Inflammatory macrophage treated with lipopolysaccharide for 4 hours (primary cell): ENCODE measurements at regions not wholly inside any gene's neighbourhood (a gene's known extent, or its start where the extent isn't known, plus 50 kb on each side); places are given as distances from the start of the nearest gene placed in this dataset.
"Not testable (repeated sequence)": the region's sequence is repeated elsewhere in the genome, so short reads cannot be mapped to it uniquely, and the experiment has no call there.

ENCODE experiments used
- DNase-seq: peaks from one replicate; pipeline ENCODE4 v3.0.0-alpha.2; 2020

DNA sequence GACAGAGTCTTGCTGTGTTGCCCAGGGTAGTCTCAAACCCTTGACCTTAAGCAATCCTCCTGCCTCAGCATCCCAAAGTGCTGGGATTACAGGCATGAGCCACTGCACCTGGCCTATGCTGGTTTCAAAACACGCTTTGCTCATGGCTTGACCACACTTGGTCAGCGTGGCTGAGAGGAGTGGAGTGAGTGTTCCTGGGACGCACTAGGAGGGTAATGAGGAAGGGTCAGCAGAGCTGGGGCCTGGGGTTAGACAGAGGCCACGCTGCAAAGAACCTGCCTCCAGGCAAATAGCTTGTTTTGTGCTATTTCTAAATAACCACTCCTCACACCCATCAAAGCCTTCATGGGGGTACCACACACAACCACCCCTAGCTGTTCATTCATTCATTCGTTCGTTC, 77.9 kb upstream of the TOX2 start:
- no peak for DNase-seq

DNA sequence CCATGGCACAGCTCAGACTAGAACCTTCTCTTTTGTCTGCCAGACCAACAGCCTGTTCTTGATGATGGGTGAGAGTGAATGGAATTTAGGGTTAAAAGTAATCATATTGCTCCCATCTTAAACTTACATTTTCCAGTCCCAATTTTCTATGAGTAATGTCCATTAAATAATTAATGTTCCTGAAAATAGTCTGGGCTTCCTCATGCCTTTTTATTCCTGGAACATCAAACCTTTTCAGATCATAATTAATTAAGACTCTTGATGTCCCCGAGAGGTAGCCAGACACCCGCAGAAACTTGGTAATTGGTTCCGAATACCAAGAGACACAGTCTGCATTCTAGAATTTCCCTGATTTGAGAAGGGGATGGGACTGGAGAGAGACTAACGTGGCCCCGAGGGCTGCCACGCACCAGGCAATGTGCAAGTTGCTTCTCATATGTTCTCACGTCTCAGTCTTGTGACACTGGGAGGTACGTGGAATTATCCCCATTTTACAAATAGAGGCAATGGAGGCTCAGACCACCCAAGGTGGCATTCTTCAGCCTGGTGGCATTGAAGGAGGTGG, 78.6 kb upstream of the TOX2 start:
- DNase-seq, result no peak

DNA sequence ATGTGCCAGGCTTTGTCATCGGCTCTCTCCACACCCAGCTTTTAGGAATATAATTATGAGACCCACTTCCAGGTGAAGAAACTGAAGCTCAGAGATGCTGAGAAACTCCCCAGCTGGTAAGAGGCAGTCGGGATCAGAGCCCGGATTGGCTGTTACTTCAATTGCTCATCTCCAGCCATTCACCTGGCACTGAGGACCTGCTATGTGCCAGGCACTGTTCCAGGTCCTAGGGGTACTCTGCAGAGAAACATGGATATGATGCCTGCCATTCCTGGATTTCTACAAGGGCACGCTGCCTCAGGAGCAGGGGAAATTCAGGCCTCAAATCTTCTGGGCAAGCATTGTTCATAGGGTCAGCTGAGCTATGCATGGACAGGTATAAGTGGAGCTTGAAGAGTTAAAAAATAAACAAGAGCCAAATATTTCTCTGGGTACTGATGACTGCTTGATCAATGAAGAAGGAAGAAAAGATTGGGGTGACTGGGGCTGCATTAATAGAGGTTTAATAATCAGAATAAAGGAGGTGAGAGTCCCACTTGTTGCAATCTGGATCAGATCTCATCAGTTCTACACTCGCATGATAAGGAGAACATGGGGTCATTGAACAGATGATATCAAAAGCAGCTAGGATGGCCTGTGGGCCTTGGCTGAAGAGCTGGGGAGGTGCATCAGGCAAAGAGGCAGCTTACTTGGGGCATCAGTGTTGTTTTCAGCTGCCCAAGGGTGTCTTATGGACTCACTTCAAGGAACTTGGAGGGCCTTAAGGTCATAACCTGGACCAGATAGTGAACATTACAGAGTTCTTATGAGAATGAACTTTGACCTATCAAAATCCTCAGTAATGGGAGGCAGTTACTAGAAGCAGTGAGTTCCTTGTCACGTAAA, 80.9 kb upstream of the TOX2 start:
- DNase-seq, result no peak

DNA sequence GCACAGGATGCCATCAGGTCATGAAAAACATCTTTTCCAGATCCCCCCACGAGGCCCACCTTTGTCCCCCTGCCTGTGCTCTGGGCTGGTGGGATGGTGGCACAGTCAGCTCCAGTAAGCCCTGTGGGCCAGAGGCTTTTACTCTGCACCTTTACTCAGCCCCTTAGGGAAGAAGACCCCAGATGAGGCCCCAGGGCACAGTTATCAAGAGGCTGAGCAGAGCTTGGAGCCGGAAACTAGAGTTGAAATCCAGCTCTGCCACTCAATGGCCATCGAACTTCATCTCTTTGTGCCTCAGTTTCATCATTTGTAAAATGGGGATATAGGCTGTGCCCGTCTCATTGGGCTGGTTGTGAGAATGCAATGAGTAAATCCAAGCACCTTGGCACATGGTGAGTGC, 81.7 kb upstream of the TOX2 start:
- no peak for DNase-seq

DNA sequence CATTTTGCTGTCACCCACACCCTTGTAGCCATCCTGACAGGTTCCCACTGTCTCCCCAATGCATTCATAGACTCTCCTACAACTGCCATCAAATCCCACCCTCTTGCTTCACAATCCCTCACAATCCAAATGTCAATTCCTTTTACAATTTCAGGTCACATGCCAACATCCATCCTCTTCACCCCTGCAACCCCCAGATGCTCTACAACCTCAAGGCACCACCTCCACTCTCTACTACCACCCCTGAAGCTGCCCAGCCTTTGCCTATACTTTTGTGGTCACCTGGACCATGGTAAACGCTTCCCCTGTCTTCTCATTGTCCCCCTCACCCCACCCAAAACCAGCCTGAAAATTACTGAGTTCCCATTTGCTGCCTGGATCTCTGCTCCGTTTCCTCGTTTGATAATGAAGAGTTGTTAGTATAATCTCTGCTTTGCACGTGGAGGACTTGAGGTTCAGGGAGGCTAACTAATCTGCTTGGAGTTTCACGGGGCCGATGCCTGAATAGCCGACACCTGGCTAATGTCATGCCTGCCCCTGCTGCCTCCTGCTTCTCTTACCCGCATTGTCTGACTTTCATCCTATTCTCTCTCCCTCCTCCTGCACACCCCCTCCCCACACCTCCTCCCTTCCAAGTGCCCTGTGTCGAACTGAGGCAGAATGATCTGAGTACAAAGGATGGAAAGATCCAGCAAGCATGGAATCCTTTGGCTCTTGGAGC, 82.4 kb upstream of the TOX2 start:
- no peak for DNase-seq

DNA sequence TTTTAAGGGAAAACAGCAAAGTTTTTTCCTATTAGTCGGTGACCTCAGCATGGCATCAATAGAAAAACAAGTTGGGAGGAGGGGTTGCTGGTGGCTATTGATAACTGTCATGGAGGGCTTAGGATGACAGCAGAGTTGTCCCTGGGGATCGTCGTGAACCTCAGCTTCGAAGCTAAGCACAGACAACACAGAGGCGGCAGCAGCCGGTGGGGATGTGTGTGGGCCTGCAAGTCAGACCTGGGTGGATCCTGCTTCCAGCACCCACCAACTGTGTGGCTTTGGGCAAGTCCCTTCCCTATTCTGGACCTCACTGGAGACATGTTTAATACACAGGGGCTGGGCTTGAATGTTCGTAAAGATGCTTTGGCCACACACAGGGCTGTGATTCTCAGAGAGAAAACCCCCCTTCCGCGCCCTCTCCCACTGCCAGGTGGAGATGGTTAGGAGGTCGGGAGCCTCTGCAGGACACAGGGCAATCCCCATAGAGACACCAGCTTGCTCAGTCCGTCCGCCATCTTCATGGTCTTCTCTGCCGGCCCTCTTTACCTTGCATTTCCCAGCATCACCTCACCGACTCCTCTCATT, 83.1 kb upstream of the TOX2 start:
- DNase-seq, result no peak

DNA sequence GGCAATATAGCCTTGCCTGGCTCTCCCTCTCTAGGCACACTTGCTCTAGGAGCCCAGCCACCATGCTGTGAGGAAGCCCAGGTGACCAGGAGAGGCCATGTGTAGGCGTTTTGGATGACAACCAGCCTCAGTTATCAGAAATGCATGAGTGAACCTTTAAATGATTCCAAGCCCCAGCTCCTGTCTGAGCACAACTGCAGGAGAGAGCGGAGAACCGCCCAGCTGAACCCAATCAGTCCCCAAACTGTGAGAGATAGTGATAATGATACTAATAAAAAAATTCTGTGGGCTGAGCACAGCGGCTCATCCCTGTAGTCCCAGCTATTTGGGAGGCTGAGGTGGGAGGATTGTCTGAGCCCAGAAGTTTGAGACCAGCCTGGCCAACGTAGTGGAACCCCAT, 83.8 kb upstream of the TOX2 start:
- no peak for DNase-seq

DNA sequence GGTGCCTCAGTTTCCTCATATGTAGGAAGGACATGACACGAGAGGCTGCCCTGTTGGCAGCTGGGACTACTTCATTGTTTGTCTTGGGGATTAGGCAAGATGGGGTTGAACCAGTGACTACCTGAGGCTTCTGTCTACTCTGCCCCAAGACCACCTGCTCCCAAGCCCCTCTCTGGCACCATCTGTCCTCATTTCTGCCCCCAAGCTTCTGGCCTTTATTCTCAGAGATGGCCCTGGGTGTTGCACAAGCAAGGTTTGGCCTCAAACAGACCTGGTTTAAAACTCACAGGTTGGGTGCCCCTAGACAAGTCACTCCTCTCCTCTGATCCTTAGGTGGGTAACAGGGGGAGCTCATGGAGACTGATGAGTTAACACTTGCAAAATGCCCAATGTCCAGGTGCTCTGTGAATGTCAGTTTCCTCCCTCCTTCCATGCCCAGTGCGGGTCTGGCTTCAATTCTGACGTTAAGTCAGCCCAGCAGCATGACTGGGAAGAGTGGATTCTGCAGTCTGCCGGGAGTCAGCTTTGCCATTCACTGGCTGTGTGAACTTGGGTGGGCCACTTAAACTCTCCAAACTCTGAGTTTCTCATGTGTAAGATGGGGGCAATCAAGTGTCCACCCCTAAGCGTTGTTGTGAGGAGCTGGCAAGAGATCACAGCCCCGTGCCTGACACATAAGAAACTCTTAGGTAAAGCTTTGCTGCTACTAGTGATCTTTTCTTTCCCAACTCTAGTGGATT, 84.5 kb upstream of the TOX2 start:
- DNase-seq, result no peak

DNA sequence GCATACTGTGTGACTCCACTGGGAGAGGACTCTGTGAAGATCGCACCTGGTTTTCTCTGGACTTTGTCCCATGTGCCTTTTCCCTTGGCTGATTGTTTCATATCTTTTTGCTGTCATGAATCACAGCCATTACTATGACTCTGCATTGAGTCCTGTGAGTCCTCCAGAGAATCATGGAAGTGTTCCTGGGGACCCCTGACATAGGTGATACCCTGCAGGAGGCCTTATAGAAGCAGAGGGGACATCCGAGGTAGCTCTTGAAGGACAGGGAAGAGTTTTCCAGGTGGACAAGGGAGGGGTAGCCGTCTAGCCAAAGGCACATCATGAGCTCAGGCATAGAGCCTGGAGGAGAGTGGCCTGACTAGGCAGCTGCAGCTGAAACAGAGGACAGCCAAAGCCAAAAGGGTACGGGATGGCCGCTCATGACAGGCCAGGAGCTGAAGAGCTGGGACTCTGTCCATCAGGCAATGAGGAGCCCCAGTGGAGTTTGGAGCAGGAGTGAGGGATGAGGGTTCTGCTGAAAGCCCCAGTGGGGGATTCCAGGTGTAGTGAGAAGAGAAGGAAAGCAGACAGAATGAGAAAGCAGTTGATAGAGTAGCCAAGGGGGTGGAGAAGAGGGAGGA, 86.6 kb upstream of the TOX2 start:
- no peak for DNase-seq

DNA sequence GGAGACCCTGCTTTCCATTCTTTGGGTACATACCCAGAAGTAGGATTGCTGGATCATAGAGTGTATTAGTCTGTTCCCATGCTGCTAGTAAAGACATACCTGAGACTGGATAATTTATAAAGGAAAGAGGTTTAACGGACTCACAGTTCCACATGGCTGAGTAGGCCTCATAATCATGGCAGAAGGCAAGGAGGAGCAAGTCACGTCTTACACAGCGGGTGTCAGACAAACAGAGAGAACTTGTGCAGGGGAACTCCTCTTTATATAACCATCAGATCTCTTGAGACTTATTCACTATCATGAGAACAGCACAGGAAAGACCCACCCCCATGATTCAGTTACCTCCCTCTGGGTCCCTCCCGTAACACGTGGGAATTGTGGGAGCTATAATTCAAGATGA, 87.7 kb upstream of the TOX2 start:
- not testable (repeated sequence) for DNase-seq

DNA sequence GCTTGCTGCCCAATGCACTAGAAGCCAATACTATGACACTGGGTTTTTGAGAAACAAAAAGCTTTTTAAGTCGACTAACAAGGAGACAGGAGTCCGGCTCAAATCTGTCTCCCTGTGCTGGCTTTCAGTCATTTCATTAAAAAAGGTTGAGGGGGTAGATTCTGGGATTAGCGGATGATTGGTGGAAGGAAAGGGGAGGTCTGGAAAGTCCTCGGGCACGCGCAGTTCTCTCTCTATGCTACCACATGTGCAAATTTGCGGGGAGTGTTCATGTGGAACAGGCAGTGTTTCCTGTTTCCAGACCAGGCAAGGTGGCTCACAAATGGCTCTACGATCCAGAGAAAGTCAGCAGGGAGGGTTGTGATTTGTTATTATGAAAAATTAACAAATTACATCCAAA, 89.1 kb upstream of the TOX2 start:
- no peak for DNase-seq

DNA sequence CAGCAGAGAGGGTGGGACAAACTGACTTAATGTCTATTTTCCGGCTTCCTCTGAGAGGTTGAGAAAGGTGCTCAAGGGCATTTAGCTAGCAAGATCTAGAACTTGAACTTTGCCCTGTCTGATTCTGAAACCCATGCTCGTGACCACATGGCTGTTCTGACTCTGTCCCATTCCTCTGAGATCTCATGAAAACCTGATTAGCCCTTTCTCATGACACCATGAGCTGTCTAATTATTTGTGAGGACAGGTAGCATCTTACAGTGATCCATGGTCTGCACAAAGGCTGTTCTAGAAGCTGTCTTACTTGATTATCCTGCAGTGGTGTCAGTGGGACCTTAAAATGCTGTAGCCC, 89.6 kb upstream of the TOX2 start:
- no peak for DNase-seq

DNA sequence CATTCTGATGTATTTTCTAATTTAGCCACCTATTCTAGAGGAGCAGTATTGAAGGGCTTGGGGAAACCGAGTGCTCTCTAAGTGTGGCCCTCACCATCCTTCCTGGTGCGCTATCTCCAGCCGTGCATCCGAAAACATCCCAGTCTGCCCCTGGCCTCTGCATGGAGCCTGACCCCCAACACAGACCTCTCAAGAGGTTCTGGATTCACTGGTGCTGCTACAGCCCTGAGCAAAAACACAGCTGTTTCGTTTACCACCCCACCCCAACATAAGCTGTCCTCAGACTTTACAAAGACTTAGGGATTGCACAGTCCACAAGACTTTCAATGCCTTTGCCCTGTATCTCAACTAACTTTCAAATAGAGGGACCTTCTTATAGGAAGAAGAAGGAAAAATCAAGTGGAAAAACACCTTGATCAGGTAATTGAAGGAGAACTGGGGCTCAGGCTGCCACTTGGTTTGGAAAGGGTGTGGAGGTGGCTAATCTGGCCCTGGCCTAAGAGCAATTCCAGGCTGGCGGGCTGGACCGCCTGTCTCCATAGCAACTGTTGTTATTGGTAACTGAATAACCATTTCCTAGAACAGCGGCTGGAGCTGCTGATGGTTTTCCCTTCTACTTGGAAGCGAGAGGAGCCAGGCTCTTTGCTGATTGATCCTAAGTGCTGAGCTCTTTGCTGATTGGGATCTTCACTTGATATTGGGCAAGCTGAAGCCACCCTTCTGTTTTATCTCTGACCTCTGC, 90.2 kb upstream of the TOX2 start:
- DNase-seq, result no peak

DNA sequence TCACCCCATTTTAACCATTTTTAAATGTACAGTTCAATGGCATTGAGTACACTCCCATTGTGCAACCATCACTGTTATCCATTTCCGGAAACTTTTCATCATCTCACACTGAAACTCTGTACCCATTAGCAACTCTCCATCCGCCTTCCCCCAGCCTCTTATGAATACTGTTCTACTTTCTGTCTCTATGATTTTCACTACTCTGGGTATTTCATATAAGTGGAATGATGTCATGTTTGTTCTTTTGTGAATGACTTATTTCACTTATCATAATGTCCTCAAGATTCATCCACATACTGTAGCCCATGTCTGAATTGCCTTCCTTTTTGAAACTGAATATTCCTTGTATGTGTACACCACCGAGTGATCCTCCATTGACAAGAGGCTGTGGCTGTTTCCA, 92.9 kb upstream of the TOX2 start:
- no peak for DNase-seq

DNA sequence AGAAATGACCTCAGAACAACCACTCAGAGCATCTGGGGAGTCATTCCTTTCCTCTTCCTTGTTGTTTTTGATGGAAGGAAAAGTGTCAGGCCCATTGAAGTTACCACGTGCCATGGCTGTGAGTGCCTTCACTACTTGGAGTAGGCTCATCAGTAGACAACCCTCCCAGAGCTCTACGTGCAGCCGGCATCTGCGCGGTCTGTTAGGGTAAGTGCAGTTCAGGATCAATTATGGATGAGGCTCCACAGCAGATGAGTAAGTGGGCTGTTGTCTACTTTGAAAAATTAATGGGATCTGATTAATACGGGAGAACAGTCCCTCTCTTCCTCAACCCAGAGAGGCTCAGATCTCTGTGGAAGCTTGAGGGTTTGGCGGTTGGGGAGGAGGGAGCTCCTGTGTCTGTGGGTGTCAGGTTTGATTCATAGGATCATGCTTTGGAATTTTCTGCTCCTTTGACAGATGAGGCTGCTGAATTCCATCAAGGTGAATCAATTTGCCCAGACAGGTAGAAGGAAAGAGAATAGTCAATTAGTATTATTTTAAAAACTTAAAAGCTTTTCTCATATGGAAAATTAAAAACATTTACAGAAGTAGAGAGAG, 93.8 kb upstream of the TOX2 start:
- DNase-seq, result no peak

DNA sequence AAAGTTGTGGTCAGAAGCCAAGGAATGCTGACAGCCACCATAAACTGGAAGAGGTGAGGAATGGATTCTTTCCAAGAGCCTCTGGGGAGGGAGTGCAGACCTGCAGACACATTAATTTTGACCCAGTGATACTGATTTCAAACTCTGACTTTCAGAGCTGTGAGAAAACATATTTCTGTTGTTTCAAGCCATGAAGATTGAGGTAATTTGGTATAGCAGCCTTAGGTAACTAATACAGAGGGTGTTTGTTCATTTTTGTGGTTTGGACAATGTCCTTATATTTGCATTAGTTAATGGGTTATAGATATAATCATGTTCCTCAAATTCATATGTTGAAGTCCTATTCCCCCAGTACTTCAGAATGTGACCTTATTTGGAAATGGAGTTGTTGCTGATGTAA, 85.4 kb upstream of the GTSF1L start:
- no peak for DNase-seq

DNA sequence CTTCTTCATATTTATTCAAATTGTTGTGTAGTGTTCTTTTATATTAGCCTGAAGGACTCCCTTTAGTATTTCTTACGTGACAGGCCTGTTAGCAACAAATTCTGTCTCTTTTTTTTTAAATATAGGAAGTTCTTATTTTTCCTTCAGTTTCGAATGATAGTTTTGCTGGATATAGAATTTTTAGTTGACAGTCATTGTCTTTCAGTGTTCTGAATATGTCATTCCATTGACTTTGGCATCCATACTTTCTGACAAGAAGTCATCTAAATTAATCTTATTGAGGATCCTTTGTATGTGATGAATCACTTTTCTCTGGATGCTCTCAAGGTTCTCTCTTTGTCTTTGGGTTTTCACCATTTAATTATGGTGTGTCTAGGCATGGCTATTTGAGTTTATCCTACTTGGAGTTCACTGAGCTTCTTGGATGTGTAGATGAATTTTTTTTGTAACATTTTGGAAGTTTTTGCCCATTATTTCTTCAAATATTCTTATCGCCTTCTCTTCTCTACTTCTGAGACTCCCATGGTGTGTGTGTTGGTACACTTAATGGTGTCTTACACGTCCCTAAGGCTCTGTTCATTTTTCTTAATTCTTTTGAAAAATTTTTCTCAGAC, 82.5 kb upstream of the GTSF1L start:
- no peak for DNase-seq

DNA sequence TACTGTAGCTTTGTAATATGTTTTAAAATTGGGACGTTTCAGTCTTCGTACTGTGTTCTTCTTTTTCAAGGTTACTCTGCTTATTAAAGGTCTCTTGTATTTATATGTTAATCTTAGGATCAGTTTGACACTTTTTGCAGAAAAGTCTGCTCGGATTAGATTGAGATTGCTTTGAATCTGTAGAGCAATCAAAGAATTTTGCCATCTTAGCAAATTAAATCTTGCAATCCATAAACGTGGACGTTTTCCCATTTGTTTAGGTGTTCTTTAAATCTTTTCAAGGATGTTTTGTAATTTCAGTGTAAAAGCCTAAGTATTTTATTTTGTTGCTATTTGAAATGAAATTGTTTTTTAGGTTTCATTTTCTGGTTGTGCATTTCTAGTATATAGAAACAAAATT, 78.0 kb upstream of the GTSF1L start:
- no peak for DNase-seq

DNA sequence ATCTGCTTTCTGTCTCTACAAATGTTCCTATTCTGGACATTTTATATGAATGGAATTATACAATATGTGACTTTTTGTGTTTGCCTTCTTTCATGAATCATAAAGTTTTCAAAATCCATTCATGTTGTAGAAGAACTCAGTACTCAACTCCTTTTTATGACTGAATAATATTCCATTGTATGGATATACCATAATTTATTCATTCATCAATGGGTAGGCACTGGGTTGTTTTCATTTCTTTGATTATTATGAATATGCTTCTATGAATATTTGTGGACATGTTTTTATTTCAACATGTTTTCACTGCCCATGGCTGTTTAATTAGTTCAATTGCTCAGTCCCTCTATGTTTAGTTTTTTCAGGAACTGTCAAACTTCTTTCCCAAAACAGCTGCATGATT, 76.5 kb upstream of the GTSF1L start:
- no peak for DNase-seq

DNA sequence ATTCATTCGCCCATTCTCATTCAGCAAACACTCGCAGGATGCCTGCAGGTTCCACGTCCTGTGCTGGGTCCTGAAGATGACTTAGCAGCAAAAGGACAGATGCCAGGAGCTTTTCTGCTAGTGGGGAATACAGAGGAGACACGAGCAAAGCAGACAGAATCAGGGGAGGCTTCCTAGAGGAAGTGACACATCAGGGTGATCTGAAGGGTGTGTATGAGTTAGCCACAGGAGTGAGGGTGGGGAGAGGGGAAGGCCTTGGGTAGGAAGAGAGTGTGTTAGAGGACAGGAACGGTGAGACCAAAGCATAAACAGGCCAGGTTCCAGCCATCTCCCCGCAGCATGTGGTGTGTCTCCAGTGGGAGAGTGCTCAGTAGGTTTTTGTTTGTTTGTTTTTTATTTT, 73.4 kb upstream of the GTSF1L start:
- no peak for DNase-seq

DNA sequence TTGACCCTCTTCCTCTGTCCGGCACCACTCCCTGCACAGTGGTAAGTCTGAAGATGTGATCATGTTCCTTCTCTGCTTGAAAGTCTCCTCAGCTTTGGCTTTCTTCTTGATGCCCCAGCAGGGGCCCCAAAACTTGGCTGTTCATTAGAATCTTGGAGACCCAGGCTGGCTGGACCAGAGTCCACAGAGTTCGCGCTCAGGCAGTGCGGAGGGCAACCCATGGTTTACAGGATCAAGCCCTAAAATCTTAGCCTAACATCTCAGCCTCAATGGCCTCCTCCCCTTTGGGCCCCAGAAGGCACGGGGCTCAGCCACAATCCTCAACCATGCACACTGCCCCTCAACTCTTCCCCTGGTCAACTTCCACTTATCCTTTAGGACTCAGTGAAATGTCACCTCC, 72.9 kb upstream of the GTSF1L start:
- no peak for DNase-seq
